ENCODE measurements at regions not wholly inside any gene's neighbourhood (a gene's known extent, or its start where the extent isn't known, plus 50 kb on each side); places are given as distances from the start of the nearest gene placed in this dataset.

DNA sequence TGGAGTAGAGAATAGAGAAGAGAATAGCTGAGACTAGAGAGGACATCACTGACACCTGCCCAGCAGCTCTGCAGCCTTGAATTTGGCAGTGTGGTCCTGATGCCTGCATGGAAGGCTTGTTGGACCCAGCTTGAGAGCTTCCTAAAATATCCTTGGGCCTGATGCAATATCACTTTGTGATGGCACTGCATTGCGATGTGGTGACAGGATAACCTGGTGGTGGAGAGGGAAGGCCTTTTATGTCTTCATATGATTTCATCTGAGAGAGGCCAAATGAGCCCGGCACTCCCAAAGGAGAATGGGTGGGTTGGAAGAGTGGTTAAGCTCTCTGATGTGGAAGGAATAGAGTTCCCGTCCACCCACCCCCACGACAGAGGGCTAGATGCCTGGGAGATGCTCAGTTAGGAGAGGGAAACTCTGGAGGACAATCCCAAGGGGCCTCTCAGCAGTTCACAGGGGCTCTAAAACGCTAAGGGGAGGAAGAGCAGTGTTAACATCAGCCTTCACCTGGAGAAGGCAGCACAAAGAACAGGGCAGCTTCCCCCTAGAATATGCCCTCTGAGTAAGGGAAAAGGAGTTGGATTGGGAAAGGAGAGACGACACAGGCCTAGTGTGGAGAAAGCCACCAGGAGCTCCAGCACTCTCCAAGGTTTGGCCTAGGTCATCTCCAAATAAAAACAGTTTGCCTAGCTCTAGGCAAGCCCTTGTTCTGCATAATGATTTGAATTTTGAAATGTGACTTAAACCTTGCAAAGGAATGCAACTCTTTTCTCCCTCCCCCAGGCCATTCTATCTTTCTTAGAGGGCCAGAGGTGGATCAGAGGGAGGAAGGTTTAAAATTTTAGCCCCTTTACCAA lies 99.8 kb upstream of the SSBP2 start:
- TF ChIP-seq MAZ (IDR thresholded peaks at IDR 0.05; ENCODE audit: borderline replicate concordance, low read depth, low read length) = no peak
- TF ChIP-seq RAD21 (IDR thresholded peaks at IDR 0.05; ENCODE audit: low read length) = no peak
- TF ChIP-seq, protein P1, sequence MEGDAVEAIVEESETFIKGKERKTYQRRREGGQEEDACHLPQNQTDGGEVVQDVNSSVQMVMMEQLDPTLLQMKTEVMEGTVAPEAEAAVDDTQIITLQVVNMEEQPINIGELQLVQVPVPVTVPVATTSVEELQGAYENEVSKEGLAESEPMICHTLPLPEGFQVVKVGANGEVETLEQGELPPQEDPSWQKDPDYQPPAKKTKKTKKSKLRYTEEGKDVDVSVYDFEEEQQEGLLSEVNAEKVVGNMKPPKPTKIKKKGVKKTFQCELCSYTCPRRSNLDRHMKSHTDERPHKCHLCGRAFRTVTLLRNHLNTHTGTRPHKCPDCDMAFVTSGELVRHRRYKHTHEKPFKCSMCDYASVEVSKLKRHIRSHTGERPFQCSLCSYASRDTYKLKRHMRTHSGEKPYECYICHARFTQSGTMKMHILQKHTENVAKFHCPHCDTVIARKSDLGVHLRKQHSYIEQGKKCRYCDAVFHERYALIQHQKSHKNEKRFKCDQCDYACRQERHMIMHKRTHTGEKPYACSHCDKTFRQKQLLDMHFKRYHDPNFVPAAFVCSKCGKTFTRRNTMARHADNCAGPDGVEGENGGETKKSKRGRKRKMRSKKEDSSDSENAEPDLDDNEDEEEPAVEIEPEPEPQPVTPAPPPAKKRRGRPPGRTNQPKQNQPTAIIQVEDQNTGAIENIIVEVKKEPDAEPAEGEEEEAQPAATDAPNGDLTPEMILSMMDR (conservative IDR thresholded peaks at IDR 0.05; ENCODE audit: low read depth, low read length) = no peak
- TF ChIP-seq POLR2A (IDR thresholded peaks at IDR 0.05; ENCODE audit: low read depth, low read length) = no peak
- TF ChIP-seq BHLHE40 (IDR thresholded peaks at IDR 0.05; ENCODE audit: low read depth, low read length) = no peak
- peak; percentile 73 for TF ChIP-seq CEBPB (IDR thresholded peaks at IDR 0.05; ENCODE audit: low read depth, low read length)
- no peak for TF ChIP-seq MXI1 (IDR thresholded peaks at IDR 0.05; ENCODE audit: borderline replicate concordance, low read depth, low read length)
